Endothelial cell of umbilical vein (primary cell): ENCODE measurements at regions not wholly inside any gene's neighbourhood (a gene's known extent, or its start where the extent isn't known, plus 50 kb on each side); places are given as distances from the start of the nearest gene placed in this dataset.

ENCODE experiments used
- BruUV-seq: library from RNA; stranded (reverse); fragments of 400-500 nt; replicated peaks from 2 replicates; lab custom pipeline; 2021; lab: Mats Ljungman, UMichigan
- CTCF ChIA-PET: fragments of 300-600, 350-600 bp; sonication (Branson Sonifier 250); formaldehyde crosslinking; loops from one replicate; lab custom pipeline; 2021; ENCODE audit warnings: antibody characterized with exemption, inconsistent platforms; lab: Charles Lee
- POLR2A ChIA-PET: fragments of 300-600, 350-600 bp; sonication (Branson Sonifier 250); formaldehyde crosslinking; loops from one replicate; lab custom pipeline; 2021; ENCODE audit warnings: antibody characterized with exemption, inconsistent platforms; lab: Charles Lee
- DNase-seq: peaks from one replicate; pipeline ENCODE4 v3.0.0-alpha.2; 2011; ENCODE audit warnings: low read depth, low spot score
- FAIRE-seq: peaks from 2 replicates; lab custom pipeline; 2011; peaks lifted over from hg19 to GRCh38; lab: Jason Lieb, UNC
- H2AFZ ChIP-seq: 2 replicates; pipeline ENCODE4 v1.6.0; 2012; ENCODE audit warnings: low read depth, low read length, control low read depth, inconsistent platforms
- H3K27ac ChIP-seq: 2 replicates; pipeline ENCODE4 v1.5.1; 2011; ENCODE audit warnings: low read depth, mild to moderate bottlenecking, control low read depth, low read length, moderate library complexity; ENCODE audit not compliant: insufficient read depth
- H3K27me3 ChIP-seq, 2 experiments: 2 replicates each; pipeline versions ENCODE4 v1.6.0 to v1.6.1; 2011; ENCODE audit warnings: low read length in 2 of 2, mixed read lengths in 1 of 2; ENCODE audit not compliant: control insufficient read depth in 2 of 2, insufficient read depth in 2 of 2
- H3K36me3 ChIP-seq, 2 experiments: 2 replicates in 1 of 2; 3 replicates in 1 of 2; pipeline ENCODE4 v1.5.1; 2011; ENCODE audit warnings: low read length in 2 of 2, mild to moderate bottlenecking in 1 of 2, moderate library complexity in 1 of 2; ENCODE audit not compliant: control insufficient read depth in 2 of 2, insufficient read depth in 2 of 2; ENCODE audit errors: extremely low read depth in 1 of 2
- H3K4me1 ChIP-seq: 3 replicates; pipeline ENCODE4 v1.5.1; 2011; ENCODE audit warnings: mild to moderate bottlenecking, low read length; ENCODE audit not compliant: control insufficient read depth, insufficient read depth; ENCODE audit errors: extremely low read depth
- H3K4me2 ChIP-seq: 2 replicates; pipeline ENCODE4 v1.6.1; 2011; ENCODE audit warnings: low read length, control low read depth, mixed read lengths; ENCODE audit not compliant: insufficient read depth
- H3K4me3 ChIP-seq, 3 experiments: fragments of 200-600 bp in 1 of 3; sonication (generic), shearing (Covaris generic) in 1 of 3; replicated peaks in 1 of 3; 2 replicates each; pipeline ENCODE4 v1.5.1; 2011 to 2016; ENCODE audit warnings: control low read depth in 3 of 3, low read length in 3 of 3, mild to moderate bottlenecking in 2 of 3, inconsistent platforms in 1 of 3, low read depth in 1 of 3, moderate library complexity in 1 of 3; ENCODE audit not compliant: insufficient read depth in 1 of 3
- H3K79me2 ChIP-seq: 2 replicates; pipeline ENCODE4 v1.6.0; 2012; ENCODE audit warnings: low read length, inconsistent platforms; ENCODE audit not compliant: control insufficient read depth, insufficient read depth
- H3K9ac ChIP-seq: replicated peaks from 2 replicates; pipeline ENCODE3; 2011; ENCODE audit warnings: low read length, control low read depth; ENCODE audit not compliant: insufficient read depth; ENCODE audit errors: extremely low read depth
- H3K9me1 ChIP-seq: replicated peaks from 3 replicates; pipeline ENCODE4 v1.6.0; 2011; ENCODE audit warnings: mild to moderate bottlenecking, low read length; ENCODE audit not compliant: control insufficient read depth, insufficient read depth; ENCODE audit errors: extremely low read depth
- H3K9me3 ChIP-seq: replicated peaks from 2 replicates; pipeline ENCODE4 v1.5.1; 2012; ENCODE audit warnings: low read length, inconsistent platforms; ENCODE audit not compliant: control insufficient read depth, insufficient read depth
- H4K20me1 ChIP-seq: replicated peaks from 2 replicates; pipeline ENCODE3; 2011; ENCODE audit warnings: mild to moderate bottlenecking, low read length; ENCODE audit not compliant: control insufficient read depth, insufficient read depth; ENCODE audit errors: extremely low read depth
- CTCF ChIP-seq, 2 donors: IDR thresholded peaks; 1 replicate in 1 of 2; 2 replicates in 1 of 2; pipeline ENCODE4 v1.5.1; 2011; ENCODE audit warnings: low read length in 2 of 2, mild to moderate bottlenecking in 2 of 2, moderate library complexity in 2 of 2, control low read depth in 1 of 2, inconsistent platforms in 1 of 2, low read depth in 1 of 2; ENCODE audit not compliant: insufficient read depth in 1 of 2; ENCODE audit errors: extremely low read depth in 1 of 2
- EZH2 ChIP-seq: IDR thresholded peaks from 2 replicates; pipeline ENCODE4 v1.6.1; 2012; ENCODE audit warnings: borderline replicate concordance, low read depth, mild to moderate bottlenecking, moderate library complexity, low read length, inconsistent platforms; ENCODE audit not compliant: severe bottlenecking
- FOS ChIP-seq: IDR thresholded peaks from 2 replicates; pipeline ENCODE4 v1.6.1; 2011; ENCODE audit warnings: mild to moderate bottlenecking, low read length, moderate library complexity, borderline replicate concordance; ENCODE audit not compliant: insufficient read depth
- GATA2 ChIP-seq: IDR thresholded peaks from 2 replicates; pipeline ENCODE4 v1.7.0; 2011; ENCODE audit warnings: low read depth, mild to moderate bottlenecking, moderate library complexity, mixed read lengths, low read length; ENCODE audit not compliant: insufficient read length, insufficient read depth
- JUN ChIP-seq: IDR thresholded peaks from 2 replicates; pipeline ENCODE4 v1.6.1; 2011; ENCODE audit warnings: borderline replicate concordance, low read depth; ENCODE audit not compliant: insufficient read length, insufficient read depth
- MAX ChIP-seq: IDR thresholded peaks from 2 replicates; pipeline ENCODE4 v1.6.1; 2011; ENCODE audit not compliant: insufficient read depth, insufficient read length
- MYC ChIP-seq: IDR thresholded peaks from one replicate; pipeline ENCODE4 v1.6.1; 2011; ENCODE audit warnings: mild to moderate bottlenecking, low read depth, low read length
- POLR2A ChIP-seq: IDR thresholded peaks from 2 replicates; pipeline ENCODE4 v1.6.1; 2012; ENCODE audit warnings: low read depth, mild to moderate bottlenecking, control low read depth, low read length
- POLR2AphosphoS5 ChIP-seq: IDR thresholded peaks from 2 replicates; pipeline ENCODE4 v1.6.1; 2012; ENCODE audit warnings: low read depth, mild to moderate bottlenecking, control low read depth, low read length, moderate library complexity; ENCODE audit not compliant: insufficient read depth
- dilution Hi-C: fragments of 300-500 bp; cut with MboI; formaldehyde crosslinking; loops from one replicate; pipeline ENCODE4 v1.15.0; 2019; ENCODE audit warnings: low sequenced_read_pairs; ENCODE audit not compliant: extremely low pct_ligation_motif_present
- intact Hi-C: fragments of 100-400 bp; cut with micrococcal nuclease; formaldehyde crosslinking; loops from one replicate; pipeline ENCODE4 v1.10.0; 2022

- TF ChIP-seq GATA2 (no peak), POLR2A (no peak), MAX (no peak), FOS (no peak), EZH2 (no peak), JUN (no peak), POLR2AphosphoS5 (no peak)
- peaks cover 16% of the 10 kb centered on the region for H3K4me1 ChIP-seq
- CTCF ChIA-PET: interaction anchor here (0.7 to 2.6 kb wide), 5 partner anchors 25 to 600 kb away, joined by 3 to 19 read pairs (median 8); no protein-coding TSS in a partner anchor
- no peaks in the 10 kb centered on the region for H3K36me3 ChIP-seq
- POLR2A ChIA-PET: no interaction called here
- H2AFZ ChIP-seq: no peak overlapping the region
- no peaks in the 10 kb centered on the region for H3K9me3 ChIP-seq
- no TSS peak for BruUV-seq
- no peaks in the 10 kb centered on the region for H4K20me1 ChIP-seq
- DNase-seq (no peak), FAIRE-seq (no peak)
- H3K9ac ChIP-seq: no peak overlapping the region
- no peaks in the 10 kb centered on the region for H3K9me1 ChIP-seq
- intact Hi-C loops (no loop called here), dilution Hi-C loops (no loop called here)
- no peak overlapping the region for H3K4me3 ChIP-seq
- H3K27me3 ChIP-seq: no peaks in the 10 kb centered on the region
- H3K4me2 ChIP-seq: no peak overlapping the region
- H3K27ac ChIP-seq: no peak overlapping the region
- H3K79me2 ChIP-seq: no peaks in the 10 kb centered on the region
Measured at GRCh38 chr2:40513201-40513600, 61.3 kb upstream of the SLC8A1 start.

- intact Hi-C loops (no loop called here), dilution Hi-C loops (no loop called here)
- H3K9me3 ChIP-seq: no peaks in the 10 kb centered on the region
- H3K4me3 ChIP-seq: no peak overlapping the region
- CTCF ChIA-PET: no interaction called here
- no peaks in the 10 kb centered on the region for H3K79me2 ChIP-seq
- no peak for DNase-seq
- no peak for FAIRE-seq
- H2AFZ ChIP-seq: no peak overlapping the region
- no peak for TF ChIP-seq FOS
- no peak for TF ChIP-seq POLR2AphosphoS5
- TF ChIP-seq POLR2A: no peak
- TF ChIP-seq MYC: no peak
- no peak for TF ChIP-seq MAX
- no peak for TF ChIP-seq GATA2
- TF ChIP-seq JUN: no peak
- TF ChIP-seq EZH2: no peak
- no peak for TF ChIP-seq CTCF (IDR thresholded peaks at IDR 0.05; ENCODE audit: extremely low read depth in 1 of 2, insufficient read depth in 1 of 2, low read depth in 1 of 2, low read length in 2 of 2)
- H3K27ac ChIP-seq: no peak overlapping the region
- peaks cover 9% of the 10 kb centered on the region for H3K4me1 ChIP-seq
- H3K9ac ChIP-seq: no peak overlapping the region
- H4K20me1 ChIP-seq: no peaks in the 10 kb centered on the region
- H3K4me2 ChIP-seq: no peak overlapping the region
- H3K9me1 ChIP-seq: no peaks in the 10 kb centered on the region
- no peaks in the 10 kb centered on the region for H3K36me3 ChIP-seq
- POLR2A ChIA-PET: no interaction called here
- H3K27me3 ChIP-seq: no peaks in the 10 kb centered on the region
- no TSS peak for BruUV-seq
Measured at GRCh38 chr2:40516604-40517003, 64.7 kb upstream of the SLC8A1 start.
